ENCODE measurements at regions not wholly inside any gene's neighbourhood (a gene's known extent, or its start where the extent isn't known, plus 50 kb on each side); places are given as distances from the start of the nearest gene placed in this dataset.

DNA sequence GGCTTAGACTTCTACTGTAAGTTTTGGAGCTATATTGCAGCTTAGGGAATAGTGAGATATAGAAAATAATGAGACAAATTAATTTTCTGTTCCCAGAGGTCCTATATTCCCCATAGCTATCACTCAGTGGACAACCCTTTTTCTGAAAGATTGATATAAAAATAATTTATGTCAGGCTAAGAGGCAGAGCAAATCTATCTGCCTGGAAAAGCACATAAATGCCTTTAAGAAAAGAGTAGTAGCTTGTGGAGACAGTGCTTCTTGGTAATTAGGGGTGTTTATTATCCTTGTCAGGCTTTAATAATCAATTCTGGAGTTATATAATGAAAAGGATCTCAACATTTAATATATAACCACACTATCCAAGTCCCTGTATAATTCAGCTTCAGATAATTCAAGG is 1162.8 kb upstream of the PCDH20 start:
- DNase-seq (no peak), ATAC-seq (no peak)
- no peaks in the 10 kb centered on the region for H3K4me1 Mint-ChIP-seq
- H3K27me3 Mint-ChIP-seq, result no peaks in the 10 kb centered on the region
- no peak overlapping the region for H3K27ac Mint-ChIP-seq
- H3K4me3 Mint-ChIP-seq, result no peak overlapping the region
- no peaks in the 10 kb centered on the region for H3K9me3 ChIP-seq (ENCODE audit: control insufficient read depth, low read length, poor library complexity, severe bottlenecking)
- no peaks in the 10 kb centered on the region for H3K36me3 Mint-ChIP-seq (ENCODE audit: low read depth)

DNA sequence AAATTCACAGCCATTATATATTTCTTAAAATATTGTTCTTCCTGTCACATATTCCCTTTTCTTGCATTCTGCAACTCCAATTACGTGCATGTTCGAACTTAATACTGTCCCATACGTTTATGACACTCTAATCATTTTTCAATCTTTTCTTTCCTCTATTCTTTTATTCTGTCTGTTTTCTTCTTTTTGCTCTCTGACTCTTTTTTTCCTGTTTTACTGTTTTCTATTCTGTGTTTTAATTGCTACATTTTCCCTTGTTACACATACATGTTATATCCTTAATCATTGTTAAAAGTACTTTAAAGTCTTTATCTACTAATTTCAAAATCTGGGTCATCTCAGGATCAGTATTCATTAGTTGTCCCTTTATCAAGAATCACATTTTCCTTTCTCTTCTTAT is 1149.1 kb upstream of the PCDH20 start:
- Mint-ChIP-seq H3K4me1 (no peaks in the 10 kb centered on the region), H3K27ac (no peak overlapping the region), H3K36me3 (ENCODE audit: low read depth) (no peaks in the 10 kb centered on the region), H3K4me3 (no peak overlapping the region), H3K27me3 (no peaks in the 10 kb centered on the region)
- no peaks in the 10 kb centered on the region for H3K9me3 ChIP-seq (ENCODE audit: control insufficient read depth, low read length, poor library complexity, severe bottlenecking)
- ATAC-seq, result no peak
- DNase-seq, result no peak

DNA sequence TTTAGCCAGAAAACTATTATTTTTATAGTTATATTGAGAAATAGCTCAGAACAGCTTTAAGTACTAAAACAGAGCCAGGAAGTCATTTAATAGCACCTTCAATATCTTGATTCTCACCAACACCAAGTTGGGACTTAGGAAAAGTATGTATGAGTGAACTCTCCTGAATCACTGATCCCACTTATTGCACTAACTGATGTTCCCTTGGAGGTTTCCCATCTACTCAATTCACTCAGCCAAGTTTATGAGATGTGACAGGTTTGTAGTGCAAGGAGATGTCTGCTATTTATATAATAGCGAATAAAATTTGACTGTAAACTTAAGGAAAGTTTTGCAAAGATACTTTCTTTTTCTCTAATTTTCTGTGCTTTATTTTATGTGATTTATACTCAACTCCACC is 1147.6 kb upstream of the PCDH20 start:
- no peaks in the 10 kb centered on the region for H3K9me3 ChIP-seq (ENCODE audit: control insufficient read depth, low read length, poor library complexity, severe bottlenecking)
- H3K4me1 Mint-ChIP-seq, result no peaks in the 10 kb centered on the region
- no peaks in the 10 kb centered on the region for H3K36me3 Mint-ChIP-seq (ENCODE audit: low read depth)
- H3K4me3 Mint-ChIP-seq, result no peak overlapping the region
- H3K27ac Mint-ChIP-seq, result no peak overlapping the region
- no peak for DNase-seq
- H3K27me3 Mint-ChIP-seq, result no peaks in the 10 kb centered on the region
- no peak for ATAC-seq

GRCh38 chr13:62556978-62557377 is 1141.3 kb upstream of the PCDH20 start:
- no peaks in the 10 kb centered on the region for H3K9me3 ChIP-seq (ENCODE audit: control insufficient read depth, low read length, poor library complexity, severe bottlenecking)
- no peaks in the 10 kb centered on the region for H3K36me3 Mint-ChIP-seq (ENCODE audit: low read depth)
- ATAC-seq (no peak), DNase-seq (no peak)
- H3K4me3 Mint-ChIP-seq, result no peak overlapping the region
- no peak overlapping the region for H3K27ac Mint-ChIP-seq
- H3K4me1 Mint-ChIP-seq, result no peaks in the 10 kb centered on the region
- no peaks in the 10 kb centered on the region for H3K27me3 Mint-ChIP-seq

DNA sequence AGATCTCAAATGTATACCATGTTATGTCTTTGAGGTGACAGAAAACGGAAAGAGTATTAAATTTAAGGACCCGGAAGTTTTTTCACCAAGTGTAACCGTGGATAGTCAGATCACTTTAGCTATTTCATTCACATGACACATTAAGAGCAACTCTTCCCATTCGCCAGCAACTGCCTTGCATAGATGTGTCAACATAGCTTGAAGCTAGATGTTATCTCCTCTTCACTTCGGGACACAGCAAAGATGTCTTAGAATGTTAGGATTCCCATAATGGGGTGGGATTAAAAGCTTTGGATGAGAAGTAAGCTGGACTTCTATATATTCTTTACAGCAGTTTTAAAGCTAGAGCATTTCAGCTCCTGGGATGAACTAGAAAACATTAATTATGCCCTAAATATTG is 1135.9 kb upstream of the PCDH20 start:
- no peak for ATAC-seq
- no peaks in the 10 kb centered on the region for H3K27me3 Mint-ChIP-seq
- H3K9me3 ChIP-seq (ENCODE audit: control insufficient read depth, low read length, poor library complexity, severe bottlenecking), result no peaks in the 10 kb centered on the region
- H3K4me3 Mint-ChIP-seq, result no peak overlapping the region
- no peaks in the 10 kb centered on the region for H3K4me1 Mint-ChIP-seq
- no peak for DNase-seq
- no peaks in the 10 kb centered on the region for H3K36me3 Mint-ChIP-seq (ENCODE audit: low read depth)
- no peak overlapping the region for H3K27ac Mint-ChIP-seq

DNA sequence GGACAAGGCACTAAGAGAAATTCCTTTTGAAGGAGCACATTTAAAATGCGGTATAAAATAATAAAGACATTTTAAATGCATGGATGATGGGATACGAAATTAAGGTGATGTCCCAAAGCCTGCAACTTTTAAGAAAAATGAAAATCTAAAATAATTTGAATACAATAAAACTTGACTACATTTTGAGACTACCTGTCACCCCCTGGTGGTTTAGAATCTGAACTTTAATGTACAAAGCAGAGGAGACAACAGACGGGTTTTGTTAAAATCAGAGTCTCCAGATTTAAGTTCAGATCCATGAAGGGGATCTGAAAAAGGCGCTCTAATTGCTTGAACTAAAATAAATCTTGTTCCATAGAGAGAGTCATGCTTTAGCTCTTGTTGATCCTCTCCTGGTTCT is 1129.3 kb upstream of the PCDH20 start:
- H3K4me1 Mint-ChIP-seq, result no peaks in the 10 kb centered on the region
- H3K36me3 Mint-ChIP-seq (ENCODE audit: low read depth), result no peaks in the 10 kb centered on the region

DNA sequence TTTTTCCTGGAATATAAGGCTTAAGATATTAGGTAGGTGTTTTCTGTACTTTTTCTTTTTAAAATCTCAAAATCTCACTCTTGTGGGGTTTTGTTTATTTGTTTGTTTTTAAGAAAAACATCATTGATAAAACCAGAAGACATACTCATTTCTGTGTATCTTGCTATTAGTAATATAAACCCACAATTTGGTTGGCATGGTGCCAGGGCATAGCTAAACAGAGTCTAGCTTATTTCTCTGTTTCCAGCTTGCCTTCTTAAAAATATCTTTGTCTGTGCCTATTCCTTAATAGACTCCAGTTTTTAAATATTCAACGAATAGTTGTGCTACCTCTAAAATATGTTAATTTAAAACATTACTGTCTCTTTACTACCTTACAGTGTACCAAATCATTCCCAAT is 1121.9 kb upstream of the PCDH20 start:
- H3K9me3 ChIP-seq (ENCODE audit: control insufficient read depth, low read length, poor library complexity, severe bottlenecking), result no peaks in the 10 kb centered on the region
- no peaks in the 10 kb centered on the region for H3K4me1 Mint-ChIP-seq
- no peak for ATAC-seq
- H3K4me3 Mint-ChIP-seq, result no peak overlapping the region
- H3K27ac Mint-ChIP-seq, result no peak overlapping the region
- DNase-seq, result no peak
- no peaks in the 10 kb centered on the region for H3K36me3 Mint-ChIP-seq (ENCODE audit: low read depth)
- no peaks in the 10 kb centered on the region for H3K27me3 Mint-ChIP-seq

More for the DNA sequence above, 1129.3 kb upstream of the PCDH20 start:
- no peak overlapping the region for H3K27ac Mint-ChIP-seq
- no peaks in the 10 kb centered on the region for H3K27me3 Mint-ChIP-seq
- H3K9me3 ChIP-seq (ENCODE audit: control insufficient read depth, low read length, poor library complexity, severe bottlenecking), result no peaks in the 10 kb centered on the region
- no peak for ATAC-seq
- no peak overlapping the region for H3K4me3 Mint-ChIP-seq
- no peak for DNase-seq

DNA sequence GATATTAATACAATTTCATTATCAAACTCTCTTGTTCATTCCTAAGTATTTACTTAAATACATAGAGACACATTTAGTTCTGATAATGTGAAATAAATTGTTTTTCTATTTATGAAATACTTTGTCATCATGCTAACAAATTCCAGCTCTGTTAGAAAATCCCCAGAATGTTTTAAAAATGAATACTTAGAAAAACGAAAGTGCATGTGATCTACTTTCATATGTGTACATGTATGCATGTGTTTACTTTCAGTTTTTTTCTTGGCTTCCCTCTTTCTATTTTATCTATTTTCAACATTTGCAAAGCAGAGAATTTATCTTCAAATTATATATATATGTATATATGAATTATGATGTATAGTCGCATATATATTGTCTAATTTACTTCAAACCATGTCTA is 1110.0 kb upstream of the PCDH20 start:
- no peaks in the 10 kb centered on the region for H3K36me3 Mint-ChIP-seq (ENCODE audit: low read depth)
- H3K9me3 ChIP-seq (ENCODE audit: control insufficient read depth, low read length, poor library complexity, severe bottlenecking), result no peaks in the 10 kb centered on the region
- DNase-seq (no peak), ATAC-seq (no peak)
- H3K4me1 Mint-ChIP-seq, result no peaks in the 10 kb centered on the region
- H3K27ac Mint-ChIP-seq, result no peak overlapping the region
- no peak overlapping the region for H3K4me3 Mint-ChIP-seq
- H3K27me3 Mint-ChIP-seq, result no peaks in the 10 kb centered on the region

- no peak for ATAC-seq
- no peaks in the 10 kb centered on the region for H3K9me3 ChIP-seq (ENCODE audit: control insufficient read depth, low read length, poor library complexity, severe bottlenecking)
- no peak for DNase-seq
- Mint-ChIP-seq H3K4me3 (no peak overlapping the region), H3K36me3 (ENCODE audit: low read depth) (no peaks in the 10 kb centered on the region), H3K4me1 (no peaks in the 10 kb centered on the region), H3K27me3 (no peaks in the 10 kb centered on the region), H3K27ac (no peak overlapping the region)
These were observed 1108.8 kb upstream of the PCDH20 start for GRCh38 chr13:62524498-62524897.

- ATAC-seq (no peak), DNase-seq (no peak)
- Mint-ChIP-seq H3K36me3 (ENCODE audit: low read depth) (no peaks in the 10 kb centered on the region), H3K4me3 (no peak overlapping the region), H3K27me3 (no peaks in the 10 kb centered on the region), H3K4me1 (no peaks in the 10 kb centered on the region), H3K27ac (no peak overlapping the region)
- H3K9me3 ChIP-seq (ENCODE audit: control insufficient read depth, low read length, poor library complexity, severe bottlenecking), result no peaks in the 10 kb centered on the region
These were observed 1108.4 kb upstream of the PCDH20 start for GRCh38 chr13:62524061-62524460.

DNA sequence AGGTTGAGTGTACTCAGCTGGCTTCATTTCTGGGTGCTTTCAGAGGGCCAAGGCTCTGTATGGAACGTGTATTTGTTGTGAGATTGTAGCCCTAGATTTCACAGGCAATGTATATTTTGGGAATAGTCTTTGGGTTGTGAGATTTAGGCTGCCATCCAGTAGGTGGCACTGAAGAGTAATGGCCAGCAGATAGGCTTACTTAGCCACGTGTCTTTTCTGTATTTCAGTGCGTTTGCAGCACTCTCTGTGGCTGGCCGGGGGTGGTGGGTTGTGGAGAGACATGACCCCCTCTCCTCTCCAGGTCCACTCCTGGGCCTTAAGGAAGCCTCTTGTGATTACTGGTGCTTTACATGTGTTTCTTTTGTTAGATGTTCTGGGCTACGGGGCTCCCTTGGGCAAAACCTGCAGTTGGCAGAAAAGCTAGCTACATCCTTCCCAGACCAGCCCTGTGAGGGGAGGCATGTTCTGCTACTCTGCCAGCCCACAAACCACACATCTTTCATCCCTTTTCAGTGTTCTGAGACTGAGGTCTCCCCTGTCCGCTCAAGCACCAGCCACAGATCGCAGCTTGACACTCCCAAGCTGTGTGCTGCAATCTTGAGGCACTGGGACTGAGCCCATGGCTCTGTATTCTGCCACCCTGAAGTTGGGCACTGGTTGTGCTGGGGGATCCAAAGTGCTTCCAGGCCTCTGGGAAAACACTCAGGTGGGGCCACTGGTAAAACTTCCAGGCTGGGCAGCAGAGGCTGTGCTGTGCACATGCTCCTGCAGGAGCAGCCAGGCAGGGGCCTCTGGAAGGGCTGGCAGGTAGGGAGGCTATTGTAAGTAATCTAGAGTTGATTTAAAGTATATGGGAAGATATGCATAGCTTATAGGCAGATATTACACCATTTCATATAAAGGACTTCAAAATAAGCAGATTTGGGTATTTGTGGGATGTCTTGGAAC is 1096.8 kb upstream of the PCDH20 start:
- no peak for DNase-seq

GRCh38 chr13:62510906-62511655 is 1095.4 kb upstream of the PCDH20 start:
- no peaks in the 10 kb centered on the region for H3K36me3 Mint-ChIP-seq (ENCODE audit: low read depth)
- no peak for ATAC-seq
- no peak overlapping the region for H3K27ac Mint-ChIP-seq
- no peak overlapping the region for H3K4me3 Mint-ChIP-seq
- H3K27me3 Mint-ChIP-seq, result no peaks in the 10 kb centered on the region
- no peak for DNase-seq
- peaks cover 2% of the 10 kb centered on the region for H3K4me1 Mint-ChIP-seq
- peaks cover 3% of the 10 kb centered on the region for H3K9me3 ChIP-seq (ENCODE audit: control insufficient read depth, low read length, poor library complexity, severe bottlenecking)

More for the DNA sequence above, 1096.8 kb upstream of the PCDH20 start:
- H3K4me3 Mint-ChIP-seq, result no peak overlapping the region
- H3K4me1 Mint-ChIP-seq, result peaks cover 2% of the 10 kb centered on the region
- peaks cover 3% of the 10 kb centered on the region for H3K9me3 ChIP-seq (ENCODE audit: control insufficient read depth, low read length, poor library complexity, severe bottlenecking)
- H3K36me3 Mint-ChIP-seq (ENCODE audit: low read depth), result no peaks in the 10 kb centered on the region
- peak; percentile 30 for ATAC-seq
- no peak overlapping the region for H3K27ac Mint-ChIP-seq
- H3K27me3 Mint-ChIP-seq, result no peaks in the 10 kb centered on the region

DNA sequence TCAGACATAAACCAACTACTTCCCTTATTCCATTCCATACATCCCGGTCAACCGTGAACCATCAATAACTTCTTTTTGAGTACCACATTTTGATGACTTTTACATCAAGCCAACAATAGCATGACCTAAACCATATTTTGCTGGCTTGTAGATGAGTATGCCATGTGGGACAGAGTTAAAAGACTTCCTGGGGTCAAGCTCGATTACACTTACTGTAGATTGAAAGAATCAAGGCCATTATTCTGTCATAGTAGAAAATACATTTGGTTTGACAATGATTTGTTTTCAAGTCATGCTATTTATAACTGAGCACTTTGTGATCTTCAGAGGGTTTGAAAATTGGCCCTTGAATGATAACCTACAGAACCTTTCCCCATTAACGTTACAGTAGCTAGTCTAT is 1086.9 kb upstream of the PCDH20 start:
- no peak for DNase-seq
- Mint-ChIP-seq H3K27me3 (no peaks in the 10 kb centered on the region), H3K36me3 (ENCODE audit: low read depth) (no peaks in the 10 kb centered on the region), H3K27ac (no peak overlapping the region), H3K4me1 (no peaks in the 10 kb centered on the region), H3K4me3 (no peak overlapping the region)
- H3K9me3 ChIP-seq (ENCODE audit: control insufficient read depth, low read length, poor library complexity, severe bottlenecking), result no peaks in the 10 kb centered on the region
- ATAC-seq, result no peak

All from T-helper 17 cell (primary cell).